KMS-11 (cell line): ENCODE measurements at regions not wholly inside any gene's neighbourhood (a gene's known extent, or its start where the extent isn't known, plus 50 kb on each side); places are given as distances from the start of the nearest gene placed in this dataset.
"Not testable (repeated sequence)": the region's sequence is repeated elsewhere in the genome, so short reads cannot be mapped to it uniquely, and the experiment has no call there.

Experiments used
- H2AFZ ChIP-seq: fragments of 200-600 bp; sonication (generic); 2 replicates; pipeline ENCODE4 v1.6.1; 2016; ENCODE audit warnings: antibody characterized with exemption, mixed run types, low read depth
- H3K27ac ChIP-seq: fragments of 200-600 bp; sonication (generic); 2 replicates; pipeline ENCODE4 v1.6.1; 2016; ENCODE audit warnings: mild to moderate bottlenecking, mixed run types
- H3K27me3 ChIP-seq: fragments of 200-600 bp; sonication (generic); 2 replicates; pipeline ENCODE4 v1.6.1; 2017; ENCODE audit warnings: mild to moderate bottlenecking, low read depth, mixed run types, moderate library complexity; ENCODE audit not compliant: insufficient read depth
- H3K36me3 ChIP-seq: fragments of 200-600 bp; sonication (generic); 2 replicates; pipeline ENCODE4 v1.6.1; 2017; ENCODE audit warnings: mild to moderate bottlenecking, mixed run types; ENCODE audit not compliant: insufficient read depth
- H3K4me1 ChIP-seq: fragments of 200-600 bp; sonication (generic); 2 replicates; pipeline ENCODE4 v1.6.1; 2016; ENCODE audit warnings: mild to moderate bottlenecking, low read depth, mixed run types; ENCODE audit not compliant: poor library complexity, severe bottlenecking
- H3K4me2 ChIP-seq: fragments of 200-600 bp; sonication (generic); 2 replicates; pipeline ENCODE4 v1.7.0; 2016; ENCODE audit warnings: mild to moderate bottlenecking, mixed run types
- H3K4me3 ChIP-seq: fragments of 200-600 bp; sonication (generic); IDR thresholded peaks from 2 replicates; pipeline ENCODE4 v1.6.1; 2017; ENCODE audit warnings: low read depth, low read length, mixed read lengths; ENCODE audit not compliant: insufficient read depth
- H3K79me2 ChIP-seq: fragments of 200-600 bp; sonication (generic); 2 replicates; pipeline ENCODE4 v1.6.1; 2016; ENCODE audit warnings: low read depth, mixed run types; ENCODE audit not compliant: insufficient read depth
- H3K9ac ChIP-seq: fragments of 200-600 bp; sonication (generic); 2 replicates; pipeline ENCODE4 v1.6.1; 2016; ENCODE audit warnings: mild to moderate bottlenecking, mixed run types
- H4K20me1 ChIP-seq: fragments of 200-600 bp; sonication (generic); 2 replicates; pipeline ENCODE4 v1.6.1; 2016; ENCODE audit warnings: mild to moderate bottlenecking, mixed run types; ENCODE audit not compliant: insufficient read depth
- TF ChIP-seq, protein P1 (sequence below): fragments of 200-600 bp; sonication (generic); conservative IDR thresholded peaks from 2 replicates; pipeline ENCODE4 v1.6.1; 2017; ENCODE audit warnings: low read depth, mild to moderate bottlenecking, antibody characterized with exemption, low read length, moderate library complexity, mixed read lengths

DNA sequence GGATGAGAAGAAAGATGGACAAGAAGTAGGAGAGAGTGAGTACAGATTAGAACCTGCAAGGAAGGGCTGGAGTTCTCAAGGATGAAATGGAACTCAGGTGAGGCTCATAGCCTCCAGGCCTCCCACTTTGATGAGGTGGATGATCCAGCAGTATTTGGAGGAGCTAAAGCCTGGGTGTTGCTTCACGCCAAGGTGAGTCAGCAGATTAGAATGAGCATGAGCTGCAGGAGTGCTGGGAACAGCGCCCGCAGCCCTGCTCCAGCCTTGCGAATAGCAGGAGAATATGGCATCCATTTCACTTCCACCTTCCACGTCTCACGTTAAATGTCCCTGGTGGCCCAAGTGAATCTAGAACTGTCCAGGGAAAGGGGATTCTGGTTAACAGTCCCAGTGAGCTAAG, 94.4 kb upstream of the CPHXL start:
- no peaks in the 10 kb centered on the region for H3K4me1 ChIP-seq
- no peak overlapping the region for H3K27ac ChIP-seq
- no peaks in the 10 kb centered on the region for H3K27me3 ChIP-seq
- no peaks in the 10 kb centered on the region for H3K36me3 ChIP-seq
- no peak overlapping the region for H3K9ac ChIP-seq
- H3K4me3 ChIP-seq, result no peak overlapping the region
- TF ChIP-seq, protein P1, sequence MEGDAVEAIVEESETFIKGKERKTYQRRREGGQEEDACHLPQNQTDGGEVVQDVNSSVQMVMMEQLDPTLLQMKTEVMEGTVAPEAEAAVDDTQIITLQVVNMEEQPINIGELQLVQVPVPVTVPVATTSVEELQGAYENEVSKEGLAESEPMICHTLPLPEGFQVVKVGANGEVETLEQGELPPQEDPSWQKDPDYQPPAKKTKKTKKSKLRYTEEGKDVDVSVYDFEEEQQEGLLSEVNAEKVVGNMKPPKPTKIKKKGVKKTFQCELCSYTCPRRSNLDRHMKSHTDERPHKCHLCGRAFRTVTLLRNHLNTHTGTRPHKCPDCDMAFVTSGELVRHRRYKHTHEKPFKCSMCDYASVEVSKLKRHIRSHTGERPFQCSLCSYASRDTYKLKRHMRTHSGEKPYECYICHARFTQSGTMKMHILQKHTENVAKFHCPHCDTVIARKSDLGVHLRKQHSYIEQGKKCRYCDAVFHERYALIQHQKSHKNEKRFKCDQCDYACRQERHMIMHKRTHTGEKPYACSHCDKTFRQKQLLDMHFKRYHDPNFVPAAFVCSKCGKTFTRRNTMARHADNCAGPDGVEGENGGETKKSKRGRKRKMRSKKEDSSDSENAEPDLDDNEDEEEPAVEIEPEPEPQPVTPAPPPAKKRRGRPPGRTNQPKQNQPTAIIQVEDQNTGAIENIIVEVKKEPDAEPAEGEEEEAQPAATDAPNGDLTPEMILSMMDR, result no peak
- no peaks in the 10 kb centered on the region for H4K20me1 ChIP-seq
- no peak overlapping the region for H2AFZ ChIP-seq
- H3K79me2 ChIP-seq, result no peaks in the 10 kb centered on the region
- H3K4me2 ChIP-seq, result no peak overlapping the region

DNA sequence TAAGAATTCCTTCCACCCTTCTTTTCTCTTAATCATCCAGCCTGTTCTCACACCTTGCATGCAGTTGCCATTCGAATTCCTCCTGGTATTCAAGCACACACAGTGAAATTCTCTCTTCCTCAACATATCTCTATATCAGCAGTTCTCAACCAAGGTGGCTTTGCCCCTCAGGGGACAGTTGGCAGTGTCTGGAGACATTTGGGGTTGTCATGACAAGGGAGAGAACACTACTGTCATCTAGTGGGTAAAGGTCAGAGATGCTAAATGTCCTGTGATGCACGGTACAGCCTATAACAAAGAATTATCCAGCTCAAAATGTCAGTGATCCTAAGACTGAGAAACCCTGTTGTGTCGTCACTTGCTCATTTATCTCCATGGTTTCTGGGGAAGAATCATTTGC, 94.8 kb upstream of the CPHXL start:
- Histone ChIP-seq H2AFZ (no peak overlapping the region), H3K4me2 (no peak overlapping the region), H3K36me3 (no peaks in the 10 kb centered on the region), H3K4me3 (no peak overlapping the region), H3K27ac (no peak overlapping the region), H3K27me3 (no peaks in the 10 kb centered on the region), H3K9ac (no peak overlapping the region), H4K20me1 (no peaks in the 10 kb centered on the region), H3K79me2 (no peaks in the 10 kb centered on the region), H3K4me1 (no peaks in the 10 kb centered on the region)
- TF ChIP-seq, protein P1, result no peak

DNA sequence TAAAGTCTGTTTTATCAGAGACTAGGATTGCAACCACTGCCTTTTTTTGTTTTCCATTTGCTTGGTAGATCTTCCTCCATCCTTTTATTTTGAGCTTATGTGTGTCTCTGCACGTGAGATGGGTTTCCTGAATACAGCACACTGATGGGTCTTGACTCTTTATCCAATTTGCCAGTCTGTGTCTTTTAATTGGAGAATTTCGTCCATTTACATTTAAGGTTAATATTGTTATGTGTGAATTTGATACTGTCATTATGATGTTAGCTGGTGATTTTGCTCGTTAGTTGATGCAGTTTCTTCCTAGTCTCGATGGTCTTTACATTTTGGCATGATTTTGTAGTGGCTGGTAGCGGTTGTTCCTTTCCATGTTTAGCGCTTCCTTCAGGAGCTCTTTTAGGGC, 99.5 kb upstream of the CPHXL start:
- H3K27me3 ChIP-seq, H3K4me3 ChIP-seq, H3K79me2 ChIP-seq, H3K4me2 ChIP-seq, H3K4me1 ChIP-seq, H3K36me3 ChIP-seq, H2AFZ ChIP-seq, H3K9ac ChIP-seq, H4K20me1 ChIP-seq, H3K27ac ChIP-seq: not testable (repeated sequence)

DNA sequence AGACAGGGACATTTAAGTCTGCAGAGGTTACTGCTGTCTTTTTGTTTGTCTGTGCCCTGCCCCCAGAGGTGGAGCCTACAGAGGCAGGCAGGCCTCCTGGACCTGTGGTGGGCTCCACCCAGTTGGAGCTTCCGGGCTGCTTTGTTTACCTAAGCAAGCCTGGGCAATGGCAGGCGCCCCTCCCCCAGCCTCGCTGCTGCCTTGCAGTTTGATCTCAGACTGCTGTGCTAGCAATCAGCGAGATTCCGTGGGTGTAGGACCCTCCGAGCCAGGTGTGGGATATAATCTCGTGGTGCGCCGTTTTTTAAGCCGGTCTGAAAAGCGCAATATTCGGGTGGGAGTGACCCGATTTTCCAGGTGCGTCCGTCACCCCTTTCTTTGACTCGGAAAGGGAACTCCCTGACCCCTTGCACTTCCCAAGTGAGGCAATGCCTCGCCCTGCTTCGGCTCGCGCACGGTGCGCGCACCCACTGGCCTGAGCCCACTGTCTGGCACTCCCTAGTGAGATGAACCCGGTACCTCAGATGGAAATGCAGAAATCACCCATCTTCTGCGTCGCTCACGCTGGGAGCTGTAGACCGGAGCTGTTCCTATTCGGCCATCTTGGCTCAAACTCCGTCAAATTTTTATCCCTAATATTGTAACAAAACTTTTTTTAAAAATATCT, 101.2 kb upstream of the CPHXL start:
- H3K27me3 ChIP-seq, H2AFZ ChIP-seq, H3K36me3 ChIP-seq, H3K79me2 ChIP-seq, H3K4me1 ChIP-seq, H3K27ac ChIP-seq, H3K4me3 ChIP-seq, H3K9ac ChIP-seq, H3K4me2 ChIP-seq, H4K20me1 ChIP-seq: not testable (repeated sequence)

DNA sequence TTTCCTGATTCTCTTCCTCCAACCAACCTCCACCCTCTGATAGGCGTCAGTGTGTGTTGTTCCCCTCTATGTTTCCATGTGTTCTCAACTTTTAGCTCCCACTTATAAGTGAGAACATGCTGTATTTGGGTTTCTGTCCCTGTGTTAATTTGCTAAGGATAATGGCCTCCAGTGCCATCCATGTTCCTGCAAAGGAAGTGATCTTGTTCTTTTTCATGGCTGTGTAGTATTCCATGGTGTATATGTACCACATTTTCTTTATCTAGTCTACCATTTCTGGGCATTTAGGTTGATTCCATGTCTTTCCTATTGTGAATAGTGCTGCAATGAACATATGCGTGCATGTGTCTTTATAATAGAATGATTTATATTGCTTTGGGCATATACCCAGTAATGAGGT, 107.1 kb upstream of the CPHXL start:
- not testable (repeated sequence) for H3K9ac ChIP-seq, H4K20me1 ChIP-seq, H3K4me2 ChIP-seq, H2AFZ ChIP-seq, H3K4me3 ChIP-seq, H3K36me3 ChIP-seq, H3K27me3 ChIP-seq, H3K27ac ChIP-seq, H3K4me1 ChIP-seq, H3K79me2 ChIP-seq

DNA sequence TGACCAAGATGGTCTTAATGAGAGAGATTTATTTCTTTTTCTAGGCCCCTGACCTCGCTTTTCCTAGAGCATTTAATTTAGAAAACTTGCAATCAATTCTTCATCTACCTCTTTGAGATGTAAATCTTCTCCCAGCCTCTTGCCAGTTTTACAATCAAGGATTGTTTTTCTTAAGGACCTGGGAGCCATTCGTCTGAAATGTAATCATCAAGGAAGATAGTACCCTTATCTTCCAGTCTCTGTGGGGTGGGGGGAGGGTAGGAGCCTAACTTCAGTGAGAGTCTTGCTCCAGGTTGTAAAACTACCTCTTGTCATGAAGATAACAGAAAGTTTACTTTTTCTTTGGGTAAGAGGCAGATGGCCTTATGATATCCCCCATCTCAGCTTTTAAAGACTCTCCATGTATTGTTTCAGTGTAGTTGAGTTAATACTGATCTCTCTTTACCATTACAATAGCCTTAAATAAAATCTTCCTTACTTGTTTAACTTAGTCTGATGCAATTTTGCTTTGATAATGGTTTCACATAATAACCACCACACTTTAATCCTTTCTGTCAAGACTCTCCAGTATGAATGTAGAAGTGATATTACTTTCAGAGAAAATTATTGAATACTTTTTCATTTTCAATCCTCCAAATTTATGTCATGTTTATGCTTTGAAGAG, 110.2 kb upstream of the CPHXL start:
- no peaks in the 10 kb centered on the region for H3K36me3 ChIP-seq
- no peak overlapping the region for H2AFZ ChIP-seq
- no peak overlapping the region for H3K9ac ChIP-seq
- no peaks in the 10 kb centered on the region for H3K79me2 ChIP-seq
- H3K27ac ChIP-seq, result no peak overlapping the region
- H3K4me3 ChIP-seq, result no peak overlapping the region
- no peaks in the 10 kb centered on the region for H3K27me3 ChIP-seq
- H3K4me1 ChIP-seq, result no peaks in the 10 kb centered on the region
- H4K20me1 ChIP-seq, result no peaks in the 10 kb centered on the region
- TF ChIP-seq, protein P1, result no peak
- no peak overlapping the region for H3K4me2 ChIP-seq
